GM18870 (cell line): ENCODE measurements at regions not wholly inside any gene's neighbourhood (a gene's known extent, or its start where the extent isn't known, plus 50 kb on each side); places are given as distances from the start of the nearest gene placed in this dataset.

ENCODE experiments used
- ATAC-seq: cut with Tn5 transposase; IDR thresholded peaks from one replicate; pipeline ENCODE4 v1.9.1; 2021; ENCODE audit warnings: moderate library complexity; ENCODE audit not compliant: unreplicated experiment

DNA sequence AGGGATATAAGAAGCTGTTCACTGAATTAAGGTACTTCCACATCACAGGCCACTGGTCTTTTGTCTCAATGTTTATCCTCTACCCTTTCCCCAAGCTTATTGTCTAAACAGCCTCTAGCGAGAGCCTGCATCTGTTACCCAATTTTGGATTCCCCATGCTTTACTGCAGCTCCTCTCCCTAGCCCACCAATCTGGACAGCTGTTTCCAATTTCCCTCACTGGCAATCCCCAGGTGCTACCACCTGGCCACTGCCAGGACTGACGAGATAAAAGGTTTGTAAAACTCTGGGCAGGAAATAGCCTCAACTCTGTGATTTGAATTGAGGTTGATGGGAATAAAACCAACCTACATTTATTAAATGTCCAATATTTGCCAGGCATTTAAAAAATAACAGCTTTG, 58.0 kb upstream of the TEX9 start:
- ATAC-seq, result no peak

- ATAC-seq, result no peak
Measured at GRCh38 chr15:56298723-56299122, 55.0 kb upstream of the RFX7 start.

DNA sequence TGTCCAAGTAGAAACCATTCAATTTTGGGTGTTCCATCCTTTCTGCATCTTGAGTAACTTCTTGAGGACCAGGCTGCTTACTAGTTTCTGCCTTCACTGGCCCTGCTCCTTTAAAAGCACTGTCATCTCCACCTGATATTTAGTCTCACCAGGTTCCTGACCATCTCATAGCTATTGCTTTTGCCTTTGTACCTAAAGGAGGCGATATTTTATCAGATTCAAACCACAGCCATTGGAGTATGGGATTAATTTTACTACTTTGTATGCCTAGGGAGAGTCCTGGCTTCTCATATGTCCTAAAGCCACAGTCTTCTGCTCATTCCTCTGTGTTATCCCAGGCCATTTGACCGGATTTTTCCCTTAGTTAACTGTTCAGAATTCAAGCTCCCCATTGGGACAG, 51.8 kb upstream of the RFX7 start:
- ATAC-seq, result no peak

DNA sequence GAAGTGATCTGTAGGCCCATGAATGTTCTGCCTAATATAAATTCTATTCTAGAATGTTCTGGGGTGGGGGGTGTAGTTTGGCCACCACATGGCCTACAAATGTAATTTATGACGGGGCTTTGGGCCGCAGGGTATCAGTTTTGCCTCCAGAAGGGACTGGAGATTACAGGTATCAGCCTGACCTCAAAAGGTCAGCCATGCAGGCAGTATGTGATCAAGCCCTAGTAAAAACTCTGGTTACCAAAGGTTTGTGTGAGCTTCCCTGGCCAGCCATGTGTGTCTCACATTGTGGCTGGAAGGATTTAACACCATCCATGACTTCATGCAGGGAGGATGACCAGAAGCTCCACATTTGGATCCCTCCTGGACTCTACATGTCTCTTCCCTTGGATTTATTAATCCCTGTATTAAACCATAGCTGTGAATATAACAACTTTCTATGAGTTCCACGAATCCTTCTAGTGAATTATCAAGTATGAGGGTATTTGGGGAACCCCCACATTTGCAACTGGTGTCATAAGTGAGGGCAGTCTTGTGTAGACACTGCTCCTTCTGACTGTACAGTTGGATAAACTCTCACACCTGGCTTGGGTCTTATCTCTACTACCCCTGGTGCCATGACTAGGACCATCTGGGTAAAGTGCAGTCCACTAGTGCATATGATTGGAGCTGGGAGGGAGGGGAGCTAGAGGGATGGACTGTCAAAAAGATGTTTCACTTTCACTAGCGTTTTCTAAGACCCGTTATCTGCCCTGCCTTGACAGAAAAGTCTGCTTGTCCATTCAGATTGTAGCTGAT, 50.0 kb upstream of the RFX7 start:
- ATAC-seq, result peak; percentile 55
